Left ventricle myocardium inferior (tissue), 1 donor: ENCODE measurements at regions not wholly inside any gene's neighbourhood (a gene's known extent, or its start where the extent isn't known, plus 50 kb on each side); places are given as distances from the start of the nearest gene placed in this dataset.
A peak's percentile ranks its signal among the peaks of the same experiment; 100 is the strongest.
"Not testable (repeated sequence)": the region's sequence is repeated elsewhere in the genome, so short reads cannot be mapped to it uniquely, and the experiment has no call there.

ENCODE experiments used
- DNase-seq: peaks from one replicate; pipeline ENCODE4 v3.0.0-alpha.2; 2020
- H3K27ac ChIP-seq: fragments of 200-600 bp; replicated peaks from 2 replicates; pipeline ENCODE4 v1.8.0; 2021
- H3K27me3 ChIP-seq: fragments of 200-600 bp; 2 replicates; pipeline ENCODE4 v1.8.0; 2021; ENCODE audit warnings: low read depth
- H3K36me3 ChIP-seq: fragments of 200-600 bp; 2 replicates; pipeline ENCODE4 v1.8.0; 2021
- H3K4me1 ChIP-seq: fragments of 200-600 bp; 2 replicates; pipeline ENCODE4 v1.8.0; 2021
- H3K4me3 ChIP-seq: fragments of 200-600 bp; 2 replicates; pipeline ENCODE4 v1.8.0; 2021; ENCODE audit warnings: mild to moderate bottlenecking, moderate library complexity
- H3K9me3 ChIP-seq: fragments of 200-600 bp; replicated peaks from 2 replicates; pipeline ENCODE4 v1.8.0; 2021
- CTCF ChIP-seq: fragments of 200-600 bp; IDR thresholded peaks from 2 replicates; pipeline ENCODE4 v1.8.0; 2021; ENCODE audit warnings: antibody characterized with exemption, mild to moderate bottlenecking, borderline replicate concordance
- intact Hi-C: fragments of 100-400 bp; cut with micrococcal nuclease; formaldehyde crosslinking; loops from one replicate; pipeline ENCODE4 v1.11.0; 2022
- donor health status: DM: no; HTN: yes; CAD: no; lungs with severe emphysema.

- peak; percentile 100 for TF ChIP-seq CTCF
- Histone ChIP-seq H3K27ac (no peak overlapping the region), H3K36me3 (no peaks in the 10 kb centered on the region), H3K9me3 (peaks cover 6% of the 10 kb centered on the region), H3K4me1 (peaks cover 3% of the 10 kb centered on the region), H3K4me3 (no peak overlapping the region), H3K27me3 (peaks cover 29% of the 10 kb centered on the region)
- DNase-seq: peak; percentile 83
- intact Hi-C loops: loop anchor here (5.0 kb wide), 1 partner anchor 100 kb away; no protein-coding TSS in a partner anchor
Observed at GRCh38 chr9:33721674-33722358, 73.5 kb upstream of the PRSS3 start.

- Histone ChIP-seq H3K36me3 (no peaks in the 10 kb centered on the region), H3K27ac (no peak overlapping the region), H3K27me3 (peaks cover 29% of the 10 kb centered on the region), H3K9me3 (peaks cover 10% of the 10 kb centered on the region), H3K4me3 (no peak overlapping the region), H3K4me1 (peaks cover 3% of the 10 kb centered on the region)
- intact Hi-C loops: loop anchor here (5.0 kb wide), 1 partner anchor 100 kb away; no protein-coding TSS in a partner anchor
- no peak for DNase-seq
- peak; percentile 2 for TF ChIP-seq CTCF
Observed at GRCh38 chr9:33722359-33722675, 73.0 kb upstream of the PRSS3 start.

GRCh38 chr9:33728613-33729012, 66.7 kb upstream of the PRSS3 start:
- DNase-seq: no peak
- Histone ChIP-seq H3K27me3 (no peaks in the 10 kb centered on the region), H3K9me3 (peaks cover 27% of the 10 kb centered on the region), H3K36me3 (no peaks in the 10 kb centered on the region), H3K4me1 (no peaks in the 10 kb centered on the region), H3K27ac (no peak overlapping the region), H3K4me3 (no peak overlapping the region)
- TF ChIP-seq CTCF: no peak
- intact Hi-C loops: no loop called here

- Histone ChIP-seq H3K4me1 (no peaks in the 10 kb centered on the region), H3K27me3 (no peaks in the 10 kb centered on the region), H3K27ac (no peak overlapping the region), H3K9me3 (peaks cover 27% of the 10 kb centered on the region), H3K4me3 (no peak overlapping the region), H3K36me3 (no peaks in the 10 kb centered on the region)
- intact Hi-C loops: no loop called here
- no peak for DNase-seq
- TF ChIP-seq CTCF: no peak
Observed at GRCh38 chr9:33731142-33731541, 64.2 kb upstream of the PRSS3 start.

GRCh38 chr9:33731625-33732024, 63.7 kb upstream of the PRSS3 start:
- no peaks in the 10 kb centered on the region for H3K4me1 ChIP-seq
- no peak overlapping the region for H3K4me3 ChIP-seq
- no peak for TF ChIP-seq CTCF
- H3K9me3 ChIP-seq: peaks cover 23% of the 10 kb centered on the region
- no peak overlapping the region for H3K27ac ChIP-seq
- intact Hi-C loops: no loop called here
- H3K27me3 ChIP-seq: no peaks in the 10 kb centered on the region
- H3K36me3 ChIP-seq: no peaks in the 10 kb centered on the region
- no peak for DNase-seq

GRCh38 chr9:33734247-33734940, 61.0 kb upstream of the PRSS3 start:
- H3K36me3 ChIP-seq, intact Hi-C loops, H3K27ac ChIP-seq, DNase-seq, H3K4me3 ChIP-seq, H3K4me1 ChIP-seq, H3K27me3 ChIP-seq, H3K9me3 ChIP-seq: not testable (repeated sequence)

GRCh38 chr9:33734941-33735835, 60.2 kb upstream of the PRSS3 start:
- H3K4me3 ChIP-seq, intact Hi-C loops, H3K36me3 ChIP-seq, DNase-seq, H3K27me3 ChIP-seq, H3K4me1 ChIP-seq, H3K27ac ChIP-seq: not testable (repeated sequence)
- peaks cover 10% of the 10 kb centered on the region for H3K9me3 ChIP-seq
